GM08714 (cell line): ENCODE measurements at regions not wholly inside any gene's neighbourhood (a gene's known extent, or its start where the extent isn't known, plus 50 kb on each side); places are given as distances from the start of the nearest gene placed in this dataset.

Experiments
- H3K4me3 ChIP-seq: fragments of 200-500 bp; sonication (Bioruptor generic); 2 replicates; pipeline ENCODE4 v1.5.1; 2014; ENCODE audit warnings: mild to moderate bottlenecking, low read length, inconsistent platforms
- ZNF274 ChIP-seq: IDR thresholded peaks from 2 replicates; pipeline ENCODE4 v1.6.1; 2012; ENCODE audit warnings: mild to moderate bottlenecking, low read depth, low read length

DNA sequence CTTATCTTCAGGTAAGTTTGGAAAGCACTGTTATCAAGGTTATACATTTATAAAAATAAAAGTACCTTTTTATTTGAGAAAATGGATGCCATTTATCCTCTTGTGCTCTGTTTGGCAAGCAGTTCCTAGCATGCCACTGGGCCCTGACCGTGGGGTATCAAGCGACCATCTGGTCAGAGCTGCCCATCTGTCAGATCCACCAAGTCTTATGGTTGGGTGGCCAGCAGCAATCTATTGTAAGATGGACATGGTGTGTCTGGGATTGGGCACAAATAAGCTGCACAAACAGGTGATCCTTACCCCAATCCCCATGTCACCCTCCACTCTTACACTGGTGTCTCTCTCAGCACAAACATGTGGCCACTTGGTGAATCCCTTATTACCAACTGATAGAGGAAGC is 178.5 kb downstream of the DLEU7 start:
- no peak overlapping the region for H3K4me3 ChIP-seq
- no peak for TF ChIP-seq ZNF274

DNA sequence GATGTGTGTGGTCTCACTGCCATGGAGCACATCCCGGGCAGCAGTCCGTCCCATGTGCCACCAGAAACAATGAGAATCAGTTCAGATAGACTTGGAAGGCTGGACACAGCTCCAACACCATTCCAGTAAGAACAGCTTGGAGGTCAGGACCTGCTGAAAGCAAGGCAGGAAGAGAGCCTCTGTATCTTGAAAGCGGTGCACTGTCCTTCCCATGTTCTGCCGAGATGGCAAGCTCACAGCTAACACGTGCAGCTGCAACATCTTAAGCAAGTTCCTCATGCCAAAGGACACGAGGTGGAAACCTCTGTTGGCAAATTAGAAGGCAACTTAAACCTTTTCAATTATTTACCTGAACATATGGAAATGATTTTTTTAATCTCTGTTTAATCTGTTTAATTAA is 175.4 kb downstream of the DLEU7 start:
- TF ChIP-seq ZNF274 = no peak
- no peak overlapping the region for H3K4me3 ChIP-seq

DNA sequence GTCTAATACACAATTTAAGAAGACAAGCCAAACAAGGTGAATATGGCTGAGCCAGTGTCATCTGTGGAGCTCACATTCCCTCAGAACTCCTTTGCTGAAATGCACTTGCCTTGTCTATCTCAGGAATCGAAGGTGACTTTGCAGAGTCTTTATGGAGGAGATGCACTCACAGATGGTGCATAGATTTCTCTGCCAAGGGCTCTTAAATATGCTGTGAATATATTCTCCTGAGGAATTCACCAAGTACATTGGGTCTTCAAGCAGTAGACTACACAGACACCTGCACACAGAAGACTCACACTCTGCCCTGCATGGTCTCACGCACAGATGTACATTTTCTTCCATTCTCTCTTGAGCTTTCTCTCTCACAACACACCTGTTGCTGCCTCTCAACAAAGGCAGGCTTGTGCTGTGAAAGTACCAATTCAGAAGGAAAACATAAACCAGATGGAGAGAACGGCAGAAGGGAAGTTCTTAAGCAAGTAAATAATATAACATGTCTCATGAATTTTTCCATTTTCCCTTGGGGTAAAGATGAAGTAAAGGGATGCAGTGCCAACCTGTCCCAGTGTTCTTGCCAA is 174.7 kb downstream of the DLEU7 start:
- no peak overlapping the region for H3K4me3 ChIP-seq
- no peak for TF ChIP-seq ZNF274

DNA sequence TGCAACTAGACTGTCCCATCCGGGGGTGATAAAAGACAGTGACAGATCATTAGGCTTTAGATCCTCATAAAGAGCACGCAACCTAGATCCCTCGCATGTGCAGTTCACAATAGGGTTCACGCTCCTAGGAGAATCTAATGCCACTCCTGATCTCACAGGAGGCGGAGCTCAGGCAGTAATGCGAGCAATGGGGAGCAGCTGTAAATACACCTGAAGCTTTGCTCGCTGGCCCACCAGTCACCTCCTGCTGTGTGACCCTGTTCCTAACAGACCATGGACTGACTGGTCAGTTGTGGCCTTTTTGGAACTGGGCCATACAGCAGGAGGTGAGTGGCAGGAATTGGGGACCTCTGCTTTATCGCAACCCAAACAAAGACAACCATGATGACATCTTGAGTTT is 173.2 kb downstream of the DLEU7 start:
- H3K4me3 ChIP-seq = no peak overlapping the region
- no peak for TF ChIP-seq ZNF274

DNA sequence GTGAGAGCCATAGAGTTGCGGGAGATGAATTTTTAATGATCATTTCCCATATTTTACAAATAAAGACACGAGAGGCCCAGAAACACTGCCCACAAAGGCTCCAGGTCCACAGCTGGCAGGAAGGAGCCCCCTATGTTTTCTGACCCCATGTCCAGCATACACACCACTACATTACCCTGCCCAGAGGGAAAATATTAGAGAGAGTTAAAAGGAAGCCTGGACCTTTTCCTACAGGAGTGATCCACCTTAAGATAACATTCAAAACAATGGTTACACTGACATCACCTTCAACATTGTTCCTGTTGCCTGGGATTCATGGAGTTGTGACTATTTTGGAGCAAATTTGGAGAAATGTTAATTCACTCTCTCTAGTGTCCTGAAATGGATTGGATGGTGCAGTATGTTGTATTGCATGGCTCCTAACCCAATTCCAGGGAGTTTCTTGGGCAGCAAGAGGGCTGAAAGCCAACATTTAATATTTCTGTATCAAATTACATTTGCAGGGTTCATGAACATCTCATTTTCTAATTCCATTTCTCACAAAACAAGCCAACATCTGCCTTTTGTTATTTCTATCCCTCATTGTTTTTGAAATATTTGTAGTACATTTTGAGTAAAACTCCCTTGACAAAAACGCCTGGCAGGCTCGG is 172.5 kb downstream of the DLEU7 start:
- no peak for TF ChIP-seq ZNF274
- H3K4me3 ChIP-seq = no peak overlapping the region

DNA sequence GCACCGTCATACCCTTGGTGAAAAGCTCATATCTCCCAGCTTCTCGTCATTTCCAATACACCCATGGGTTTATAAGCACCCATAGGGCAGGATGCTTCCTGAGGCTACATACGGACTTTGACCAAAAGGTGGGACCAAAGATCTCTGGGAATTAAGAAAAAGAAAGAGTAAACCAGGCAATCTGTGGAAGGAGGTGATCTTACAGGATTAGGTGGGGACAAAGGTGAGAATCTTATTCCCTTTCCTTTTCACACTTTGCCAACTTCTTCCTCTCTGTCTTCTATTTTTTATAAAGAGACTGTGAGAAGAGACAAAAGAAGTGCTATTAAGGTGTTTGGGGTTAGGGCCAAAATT is 172.0 kb downstream of the DLEU7 start:
- H3K4me3 ChIP-seq = no peak overlapping the region
- TF ChIP-seq ZNF274 = no peak

DNA sequence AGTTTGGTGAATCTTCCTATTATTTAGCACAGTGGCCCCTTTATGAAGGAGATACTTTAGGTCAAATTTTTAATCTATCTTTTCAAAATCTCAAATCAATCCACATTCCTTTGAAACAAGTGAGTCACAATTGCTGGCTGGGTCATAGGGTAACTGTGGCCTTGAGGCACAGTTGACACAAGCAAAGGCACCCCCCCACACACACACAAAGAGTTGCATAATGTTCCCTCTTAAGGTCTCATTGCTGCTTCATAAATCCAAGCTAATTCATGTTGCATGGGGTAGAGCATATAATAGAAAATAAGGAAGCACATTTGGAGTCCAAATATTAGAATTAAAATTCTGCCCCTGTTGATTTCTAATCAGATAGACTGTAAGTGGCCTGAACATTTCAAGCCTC is 171.5 kb downstream of the DLEU7 start:
- no peak for TF ChIP-seq ZNF274

DNA sequence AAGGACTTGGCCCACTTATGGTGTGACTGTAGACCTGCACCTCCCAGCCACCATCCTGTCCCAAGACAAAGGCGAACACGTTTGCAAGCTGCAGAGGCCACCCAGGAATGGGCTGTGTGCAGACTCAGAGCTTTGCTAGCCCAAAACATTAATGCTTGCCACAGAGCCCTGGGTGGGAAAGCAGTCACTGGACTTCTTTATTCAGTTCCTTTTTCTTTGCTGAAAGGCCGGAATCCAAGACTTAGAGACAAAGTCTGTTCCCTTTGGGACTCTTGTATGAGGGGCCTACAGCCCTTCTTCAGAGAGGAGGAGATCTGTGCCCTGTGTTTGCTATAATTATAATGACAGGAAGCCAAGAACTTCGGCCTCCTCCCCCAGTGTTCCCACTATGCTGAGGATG is 167.8 kb downstream of the DLEU7 start:
- no peak for TF ChIP-seq ZNF274
- no peak overlapping the region for H3K4me3 ChIP-seq

More for the DNA sequence above, 171.5 kb downstream of the DLEU7 start:
- no peak overlapping the region for H3K4me3 ChIP-seq

DNA sequence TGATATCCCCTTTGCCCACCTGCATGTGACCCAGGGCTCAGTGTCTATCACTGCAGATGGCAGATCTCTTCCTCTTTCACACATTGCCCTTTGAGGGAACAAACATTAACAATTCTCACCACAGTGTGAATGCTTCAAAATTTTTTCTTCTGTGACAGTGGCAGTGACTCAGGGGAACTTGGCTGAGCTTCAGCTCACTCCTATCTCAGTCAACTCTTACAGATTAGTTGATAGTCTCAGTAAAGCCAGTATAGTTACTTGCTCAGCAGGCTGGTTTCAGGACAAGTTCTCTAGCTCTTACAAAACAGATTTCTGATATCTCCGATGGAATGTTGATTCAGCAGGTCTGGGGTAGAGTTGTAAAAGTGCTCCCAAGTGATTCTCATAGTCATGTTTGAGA is 166.9 kb downstream of the DLEU7 start:
- no peak for TF ChIP-seq ZNF274
- H3K4me3 ChIP-seq = no peak overlapping the region

DNA sequence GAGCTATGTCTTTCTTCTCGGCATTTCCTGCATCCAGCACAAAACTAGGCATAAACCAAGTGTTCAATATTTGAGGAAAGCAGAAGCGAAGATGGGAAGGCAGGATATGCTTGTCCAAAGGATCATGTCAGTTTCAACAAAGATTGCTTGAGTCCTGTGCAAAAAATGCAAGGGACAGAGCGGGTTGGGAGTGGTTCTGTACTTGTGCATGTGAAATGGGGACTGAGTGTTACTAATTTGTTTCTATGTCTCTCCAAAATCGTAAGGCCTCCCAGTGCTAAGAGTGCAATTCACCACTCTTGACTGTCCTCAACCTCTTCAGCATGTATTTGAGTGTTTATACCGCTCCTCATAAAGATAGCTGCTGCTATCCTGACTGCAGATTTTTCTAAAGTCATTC is 166.2 kb downstream of the DLEU7 start:
- no peak overlapping the region for H3K4me3 ChIP-seq
- TF ChIP-seq ZNF274 = no peak

DNA sequence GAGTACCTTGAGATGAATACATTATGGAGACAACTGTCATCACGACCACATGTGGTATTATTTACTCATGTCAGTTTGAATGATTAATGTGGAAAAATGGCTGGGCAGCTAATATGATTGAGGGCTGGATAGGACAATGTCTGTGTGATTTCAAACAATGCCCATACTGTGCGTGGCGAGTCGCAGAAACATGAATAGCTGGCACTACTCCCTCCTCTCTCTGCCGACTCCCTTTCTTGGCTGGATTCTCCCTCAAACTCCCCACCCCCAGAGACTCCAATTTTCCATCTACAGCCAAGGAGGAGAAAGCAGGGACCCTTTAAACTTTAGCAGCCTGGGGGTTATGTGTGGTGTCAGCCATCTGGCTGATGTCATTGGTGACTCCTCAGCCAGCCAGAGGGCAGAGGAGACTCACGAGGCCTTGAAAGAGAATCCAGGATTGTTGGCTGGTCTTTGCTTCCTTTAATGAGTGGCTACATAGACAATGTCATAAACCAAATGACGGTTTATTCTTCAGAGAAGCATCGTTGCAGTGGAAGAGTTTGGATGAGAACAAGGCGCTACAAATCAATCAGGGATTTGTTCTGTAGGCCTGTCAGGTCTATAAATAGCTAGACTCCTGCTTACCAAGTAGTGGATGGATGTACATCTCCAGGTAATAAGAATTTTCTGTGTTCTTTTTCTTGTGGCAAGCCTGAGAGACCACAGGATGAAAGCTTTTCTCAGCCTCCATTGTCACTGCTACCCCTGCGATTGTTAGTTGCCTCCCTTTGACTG is 165.6 kb downstream of the DLEU7 start:
- H3K4me3 ChIP-seq = no peak overlapping the region
- TF ChIP-seq ZNF274 = no peak

DNA sequence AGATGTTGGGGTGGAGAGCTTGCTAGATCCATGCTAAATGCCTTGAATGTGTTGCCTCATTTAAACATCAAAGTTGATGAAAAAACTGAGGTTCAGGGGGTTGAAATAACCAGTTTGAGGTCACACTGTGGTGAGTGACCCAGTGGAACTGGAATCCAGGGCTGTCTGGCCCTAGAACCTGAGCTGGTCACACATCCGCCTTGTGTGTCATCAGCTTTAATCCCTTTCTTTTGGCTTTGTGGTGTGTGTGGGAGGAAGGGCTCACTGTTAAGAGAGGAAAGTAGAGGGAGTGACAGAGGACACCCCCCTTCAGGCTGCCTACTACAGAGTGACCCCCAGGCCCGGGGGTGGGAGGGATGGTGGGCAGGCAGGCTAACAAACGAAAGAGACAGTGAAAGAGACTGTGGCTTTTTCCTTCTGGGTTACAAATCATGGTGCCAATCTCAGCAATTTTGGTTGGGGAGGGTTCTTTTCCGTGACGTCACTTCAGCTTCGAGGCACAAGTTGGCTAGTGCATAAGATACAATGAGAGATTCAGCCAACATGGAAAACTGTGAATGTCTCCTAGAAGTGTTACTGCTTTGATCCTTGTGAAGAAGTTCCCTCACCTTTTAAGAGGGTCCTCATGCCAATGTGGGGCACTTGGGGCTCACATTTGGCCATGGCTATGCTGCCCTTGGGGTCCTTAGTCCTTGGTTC is 164.9 kb downstream of the DLEU7 start:
- no peak for TF ChIP-seq ZNF274
- H3K4me3 ChIP-seq = no peak overlapping the region

DNA sequence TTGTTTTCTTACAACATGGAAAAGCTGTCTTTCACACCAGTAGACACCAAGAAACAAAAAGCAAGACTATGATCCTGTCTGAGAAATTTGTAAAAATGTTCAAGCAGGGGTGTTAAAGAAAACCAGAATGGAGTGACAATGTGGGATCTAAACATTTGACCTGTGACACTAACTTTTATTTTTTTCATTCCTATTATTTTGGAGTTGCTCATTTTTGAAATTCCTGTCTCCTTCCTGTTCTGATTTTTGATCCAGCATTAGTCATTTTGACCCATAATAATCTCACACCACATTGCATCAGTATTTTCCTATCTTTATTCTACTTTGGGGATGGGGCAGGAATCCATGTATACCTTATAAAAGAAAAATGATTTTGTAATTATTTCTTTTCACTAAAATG is 164.2 kb downstream of the DLEU7 start:
- H3K4me3 ChIP-seq = no peak overlapping the region
- no peak for TF ChIP-seq ZNF274

DNA sequence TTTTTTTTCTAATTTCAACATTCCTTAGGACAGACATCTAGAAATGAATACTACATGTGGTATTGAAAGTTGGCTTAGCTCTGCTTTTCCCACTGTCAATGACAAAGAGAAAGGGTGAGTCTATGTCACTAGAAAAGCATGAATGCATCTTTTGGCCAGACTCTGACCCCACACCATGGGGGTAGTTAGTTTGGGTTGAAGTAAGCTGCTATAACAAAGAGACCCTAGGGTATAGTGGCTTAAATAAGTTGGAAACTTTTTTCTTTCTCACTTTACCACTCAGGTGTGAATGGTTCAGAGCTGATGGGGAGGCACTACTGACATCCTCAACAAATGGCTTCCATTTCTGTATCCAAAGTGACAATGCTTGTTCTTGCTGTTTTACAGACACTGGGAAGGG is 161.5 kb downstream of the DLEU7 start:
- no peak for TF ChIP-seq ZNF274
- no peak overlapping the region for H3K4me3 ChIP-seq

DNA sequence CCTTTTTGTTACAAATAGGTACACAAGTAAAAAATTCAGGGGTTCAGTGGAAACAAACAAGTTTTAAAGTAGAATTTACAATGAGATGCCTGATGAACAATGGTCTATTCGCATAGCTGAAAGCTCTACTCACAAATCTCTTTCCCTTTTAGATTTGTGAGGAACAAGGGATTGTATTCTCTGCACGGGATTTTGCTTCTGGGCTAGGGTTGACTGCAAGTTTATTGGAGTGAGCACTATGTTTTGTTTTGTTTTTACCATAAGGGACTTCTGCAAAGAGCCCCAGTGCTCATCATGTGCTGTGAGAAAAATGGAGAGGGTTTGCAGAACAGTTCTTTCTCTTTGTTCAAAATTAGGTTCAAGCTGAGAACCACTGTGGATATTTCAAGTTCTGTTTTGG is 160.5 kb downstream of the DLEU7 start:
- H3K4me3 ChIP-seq = no peak overlapping the region
- no peak for TF ChIP-seq ZNF274
